Fibroblast of pulmonary artery (primary cell): ENCODE measurements at regions not wholly inside any gene's neighbourhood (a gene's known extent, or its start where the extent isn't known, plus 50 kb on each side); places are given as distances from the start of the nearest gene placed in this dataset.

Source experiments
- DNase-seq: peaks from one replicate; pipeline ENCODE4 v3.0.0-alpha.2; 2010; ENCODE audit warnings: low read depth
- H3K4me3 ChIP-seq: replicated peaks from 2 replicates; pipeline ENCODE4 v1.5.1; 2011; ENCODE audit warnings: low read depth, mild to moderate bottlenecking, control low read depth, low read length, moderate library complexity
- CTCF ChIP-seq: IDR thresholded peaks from 2 replicates; pipeline ENCODE4 v1.5.1; 2011; ENCODE audit warnings: mild to moderate bottlenecking, control low read depth, low read length, inconsistent platforms; ENCODE audit errors: missing control alignments

- no peak for TF ChIP-seq CTCF
- H3K4me3 ChIP-seq = no peak overlapping the region
- no peak for DNase-seq
Observed at GRCh38 chr22:49540913-49541692, 286.6 kb downstream of the BRD1 start.

- TF ChIP-seq CTCF = no peak
- no peak for DNase-seq
- no peak overlapping the region for H3K4me3 ChIP-seq
Observed at GRCh38 chr22:49540084-49540912, 287.4 kb downstream of the BRD1 start.

- no peak for TF ChIP-seq CTCF
- no peak for DNase-seq
- H3K4me3 ChIP-seq = no peak overlapping the region
Observed at GRCh38 chr22:49538006-49538405, 289.7 kb downstream of the BRD1 start.

- TF ChIP-seq CTCF = no peak
- no peak for DNase-seq
- no peak overlapping the region for H3K4me3 ChIP-seq
Observed at GRCh38 chr22:49536571-49537131, 291.0 kb downstream of the BRD1 start.

GRCh38 chr22:49535527-49536125 is 292.0 kb downstream of the BRD1 start:
- no peak for DNase-seq
- no peak for TF ChIP-seq CTCF
- H3K4me3 ChIP-seq = no peak overlapping the region

GRCh38 chr22:49535126-49535525 is 292.5 kb downstream of the BRD1 start:
- TF ChIP-seq CTCF = no peak
- H3K4me3 ChIP-seq = no peak overlapping the region
- no peak for DNase-seq
